ENCODE measurements at regions not wholly inside any gene's neighbourhood (a gene's known extent, or its start where the extent isn't known, plus 50 kb on each side); places are given as distances from the start of the nearest gene placed in this dataset.

DNA sequence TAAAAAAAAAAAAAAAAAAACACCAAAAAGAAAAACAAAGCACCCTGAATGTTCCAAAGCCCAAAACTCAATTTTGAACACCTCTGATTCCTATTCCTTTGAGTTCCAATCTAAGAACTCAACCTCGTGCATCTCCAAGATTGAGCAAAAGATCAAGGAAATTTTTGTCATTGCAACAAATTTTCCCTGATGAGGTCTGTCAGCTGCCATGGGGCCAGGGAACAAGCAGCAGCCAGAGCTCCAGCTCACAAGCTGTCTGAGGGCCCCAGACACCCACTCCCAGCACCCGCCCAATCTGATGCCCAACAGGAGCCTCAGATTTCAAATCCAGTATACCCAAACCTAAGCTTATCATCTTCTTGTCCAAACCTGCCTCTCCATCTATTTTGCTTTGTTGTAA is 87.6 kb upstream of the ACP3 start:
- no peak for DNase-seq (ENCODE audit: low read depth)
- H3K4me3 ChIP-seq (ENCODE audit: low read depth, low read length): no peak overlapping the region
- TF ChIP-seq, protein P1, sequence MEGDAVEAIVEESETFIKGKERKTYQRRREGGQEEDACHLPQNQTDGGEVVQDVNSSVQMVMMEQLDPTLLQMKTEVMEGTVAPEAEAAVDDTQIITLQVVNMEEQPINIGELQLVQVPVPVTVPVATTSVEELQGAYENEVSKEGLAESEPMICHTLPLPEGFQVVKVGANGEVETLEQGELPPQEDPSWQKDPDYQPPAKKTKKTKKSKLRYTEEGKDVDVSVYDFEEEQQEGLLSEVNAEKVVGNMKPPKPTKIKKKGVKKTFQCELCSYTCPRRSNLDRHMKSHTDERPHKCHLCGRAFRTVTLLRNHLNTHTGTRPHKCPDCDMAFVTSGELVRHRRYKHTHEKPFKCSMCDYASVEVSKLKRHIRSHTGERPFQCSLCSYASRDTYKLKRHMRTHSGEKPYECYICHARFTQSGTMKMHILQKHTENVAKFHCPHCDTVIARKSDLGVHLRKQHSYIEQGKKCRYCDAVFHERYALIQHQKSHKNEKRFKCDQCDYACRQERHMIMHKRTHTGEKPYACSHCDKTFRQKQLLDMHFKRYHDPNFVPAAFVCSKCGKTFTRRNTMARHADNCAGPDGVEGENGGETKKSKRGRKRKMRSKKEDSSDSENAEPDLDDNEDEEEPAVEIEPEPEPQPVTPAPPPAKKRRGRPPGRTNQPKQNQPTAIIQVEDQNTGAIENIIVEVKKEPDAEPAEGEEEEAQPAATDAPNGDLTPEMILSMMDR (conservative IDR thresholded peaks at IDR 0.05; ENCODE audit: low read depth, low read length): no peak

DNA sequence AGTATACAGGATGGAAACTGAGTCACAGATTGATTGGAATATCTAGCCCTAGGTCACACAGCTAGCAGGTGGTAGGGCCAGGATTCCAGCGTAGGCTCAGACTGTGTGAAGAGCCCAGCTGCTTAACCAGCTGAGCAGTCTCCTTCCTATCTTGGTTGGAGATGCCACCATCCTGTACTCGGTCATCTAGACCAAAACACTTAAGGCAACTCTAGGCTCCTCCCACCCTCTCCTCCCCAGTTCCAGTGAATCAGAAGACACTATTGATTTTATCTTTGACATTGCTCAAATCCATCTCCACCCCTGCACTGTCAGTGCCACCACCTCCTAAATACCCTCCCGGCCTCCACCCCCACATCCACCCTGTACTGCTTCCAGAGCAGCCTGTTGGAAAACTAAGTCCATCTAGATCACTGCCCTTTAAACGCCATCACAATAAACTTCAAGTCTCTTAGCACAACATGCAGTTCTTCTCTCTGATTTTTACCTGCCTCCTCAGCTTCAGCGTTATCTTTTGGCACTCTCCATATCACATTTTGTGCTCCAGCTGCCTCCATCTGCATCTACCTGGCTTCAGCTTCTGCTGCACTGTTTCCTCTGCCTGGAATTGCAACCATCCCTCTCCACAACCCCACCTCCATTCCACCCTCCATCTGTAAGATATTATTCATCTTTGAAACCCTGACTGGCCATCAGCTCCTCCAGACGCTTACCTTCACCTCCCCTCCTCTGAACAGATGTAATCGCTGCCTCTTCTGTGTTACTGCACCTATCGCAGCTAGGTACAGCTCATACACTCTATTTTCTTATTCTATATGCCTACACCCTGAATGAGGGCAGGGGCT is 86.8 kb upstream of the ACP3 start:
- no peak overlapping the region for H3K4me3 ChIP-seq (ENCODE audit: low read depth, low read length)
- DNase-seq (ENCODE audit: low read depth): no peak
- TF ChIP-seq, protein P1 (conservative IDR thresholded peaks at IDR 0.05; ENCODE audit: low read depth, low read length): no peak

DNA sequence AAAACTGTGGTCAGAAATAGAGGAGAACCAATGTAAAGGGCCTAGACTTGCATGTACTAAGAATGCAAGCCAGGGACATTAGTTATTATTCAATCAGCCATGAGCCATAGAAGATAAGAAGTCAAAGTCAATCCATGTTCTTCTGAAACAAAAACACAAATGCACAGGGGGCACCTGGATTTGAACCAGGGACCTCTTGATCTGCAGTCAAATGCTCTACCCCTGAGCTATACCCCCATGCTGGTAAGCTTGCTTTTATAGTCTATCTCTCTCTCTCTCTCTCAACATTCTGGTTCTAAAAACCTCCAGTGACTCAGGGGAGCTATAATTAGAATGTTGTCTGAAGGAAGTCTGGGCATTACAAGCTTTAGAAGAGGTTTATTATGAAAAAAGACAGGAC is 85.6 kb upstream of the ACP3 start:
- DNase-seq (ENCODE audit: low read depth): peak; percentile 82
- no peak overlapping the region for H3K4me3 ChIP-seq (ENCODE audit: low read depth, low read length)
- TF ChIP-seq, protein P1 (conservative IDR thresholded peaks at IDR 0.05; ENCODE audit: low read depth, low read length): no peak

DNA sequence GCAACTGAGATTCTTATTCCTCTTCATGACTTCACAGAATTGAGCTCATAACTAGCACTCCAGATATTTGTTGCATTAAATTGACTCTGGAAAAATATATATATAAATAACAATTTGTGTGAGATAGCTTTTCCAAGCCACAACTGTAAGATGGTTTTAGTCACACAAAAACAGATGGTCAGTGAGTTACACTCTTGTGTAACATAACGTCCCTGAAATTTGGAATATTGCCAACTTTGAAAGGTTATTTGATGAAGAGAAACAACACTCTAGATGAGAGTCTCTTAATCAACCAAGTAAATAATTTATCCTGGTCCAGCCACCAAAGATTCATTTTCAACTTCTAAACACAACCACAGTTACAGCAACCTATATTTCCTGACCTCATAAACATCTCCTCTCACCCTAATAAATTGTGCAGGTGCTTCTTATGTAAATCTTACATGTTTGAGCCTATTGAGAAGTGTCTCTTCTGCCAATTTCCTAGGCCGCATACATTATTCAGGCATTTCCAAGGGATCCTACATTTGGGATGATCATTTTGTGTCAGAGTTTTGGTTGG is 84.9 kb upstream of the ACP3 start:
- TF ChIP-seq, protein P1 (conservative IDR thresholded peaks at IDR 0.05; ENCODE audit: low read depth, low read length): no peak
- no peak for DNase-seq (ENCODE audit: low read depth)
- no peak overlapping the region for H3K4me3 ChIP-seq (ENCODE audit: low read depth, low read length)

DNA sequence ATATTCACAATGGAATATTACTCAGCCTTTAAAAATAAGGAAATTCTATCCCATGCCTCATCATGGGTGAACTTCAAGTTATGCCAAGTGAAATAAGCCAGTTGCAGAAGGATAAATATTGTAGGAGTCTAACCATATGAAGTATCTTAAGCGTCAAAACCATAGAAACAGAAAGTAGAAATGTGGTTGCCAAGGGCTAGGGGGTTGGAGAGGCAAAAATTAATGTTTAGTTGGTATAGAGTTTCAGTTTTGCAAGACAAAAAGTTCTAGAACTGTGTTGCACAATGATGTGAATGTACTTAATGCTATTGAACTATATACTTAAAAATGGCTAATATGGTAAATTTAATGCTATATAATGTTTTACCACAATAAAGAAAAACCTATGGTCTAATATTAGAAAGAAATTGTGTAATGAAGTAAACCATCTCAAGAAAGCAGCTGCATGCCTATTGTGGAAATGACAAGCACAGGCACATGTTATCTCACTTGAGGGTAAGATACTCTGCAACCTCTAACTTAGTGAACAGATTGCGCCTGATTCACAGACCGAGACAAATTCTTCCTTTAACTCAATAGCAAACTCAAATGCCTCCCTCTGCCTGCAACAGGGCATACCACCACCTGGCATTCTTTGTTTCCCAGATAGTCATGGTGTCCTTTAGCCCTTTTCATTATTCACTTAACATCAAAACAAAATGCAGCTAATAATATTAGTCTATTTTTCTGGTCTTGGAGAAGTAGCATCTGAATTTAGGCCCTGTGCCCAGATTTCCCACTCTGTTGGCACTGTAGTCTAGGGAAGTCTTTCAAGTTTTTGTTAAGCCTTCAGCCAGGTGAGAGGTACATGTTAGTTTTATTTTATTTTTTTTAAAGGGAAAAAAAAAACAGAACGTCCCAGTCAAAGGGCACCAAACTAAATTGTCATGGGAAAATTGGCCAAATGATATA is 80.2 kb upstream of the ACP3 start:
- H3K4me3 ChIP-seq (ENCODE audit: low read depth, low read length): no peak overlapping the region
- DNase-seq (ENCODE audit: low read depth): no peak
- TF ChIP-seq, protein P1 (conservative IDR thresholded peaks at IDR 0.05; ENCODE audit: low read depth, low read length): no peak

DNA sequence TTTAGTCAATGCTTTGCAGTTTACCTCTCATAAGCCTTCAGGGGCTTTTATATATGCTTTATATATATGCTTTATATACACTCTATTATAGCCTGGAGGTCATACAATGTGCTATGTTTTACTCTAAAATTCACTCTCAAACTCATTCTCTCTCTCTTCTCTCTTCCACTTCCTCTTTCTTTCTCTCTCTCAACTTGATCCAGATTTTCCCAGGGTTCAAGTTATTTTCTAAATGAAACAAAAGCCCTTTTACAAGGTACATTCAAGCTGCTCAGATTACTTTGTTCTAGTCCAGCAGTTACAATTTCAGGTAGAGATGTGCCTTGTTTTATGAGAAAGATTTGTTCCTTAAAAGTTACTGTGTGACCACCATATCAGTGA is 79.6 kb upstream of the ACP3 start:
- DNase-seq (ENCODE audit: low read depth): no peak
- TF ChIP-seq, protein P1 (conservative IDR thresholded peaks at IDR 0.05; ENCODE audit: low read depth, low read length): no peak
- no peak overlapping the region for H3K4me3 ChIP-seq (ENCODE audit: low read depth, low read length)
